Gastroesophageal sphincter (tissue), 4 donors: ENCODE measurements at regions not wholly inside any gene's neighbourhood (a gene's known extent, or its start where the extent isn't known, plus 50 kb on each side); places are given as distances from the start of the nearest gene placed in this dataset.

Source experiments
- ATAC-seq: fragments of 150-250 bp; one replicate; pipeline ENCODE4 v1.9.1; 2016; ENCODE audit warnings: mild to moderate bottlenecking, moderate library complexity
- H3K27ac ChIP-seq, 4 donors: fragments of 200-600 bp; sonication (generic) in 3 of 4; 1 replicate in 3 of 4; 2 replicates in 1 of 4; pipeline ENCODE4 v1.5.1; 2016 to 2019
- H3K27me3 ChIP-seq: fragments of 200-600 bp; sonication (generic); one replicate; pipeline ENCODE4 v1.5.1; 2019
- H3K36me3 ChIP-seq, 2 donors: fragments of 200-600 bp; sonication (generic); one replicate each; pipeline ENCODE4 v1.5.1; 2019; ENCODE audit warnings: control low read depth in 1 of 2
- H3K4me1 ChIP-seq, 3 donors: fragments of 200-600 bp; sonication (generic); 1 replicate in 2 of 3; 2 replicates in 1 of 3; pipeline ENCODE4 v1.5.1; 2016 to 2019; ENCODE audit warnings: control low read depth in 2 of 3
- H3K4me3 ChIP-seq, 2 donors: fragments of 200-600 bp; sonication (generic); one replicate each; pipeline ENCODE4 v1.5.1; 2019; ENCODE audit warnings: mild to moderate bottlenecking in 1 of 2, moderate library complexity in 1 of 2
- H3K9me3 ChIP-seq, 3 donors: fragments of 200-600 bp; sonication (generic); one replicate each; pipeline ENCODE4 v1.5.1; 2017 to 2019; ENCODE audit warnings: control low read depth in 2 of 3
- CTCF ChIP-seq, 4 experiments: fragments of 200-600 bp in 2 of 4; fragments of 450-650 bp in 2 of 4; sonication (generic) in 1 of 4; IDR thresholded peaks; one replicate each; pipeline ENCODE4 v1.5.1; 2017 to 2019; ENCODE audit warnings: antibody characterized with exemption in 4 of 4, mild to moderate bottlenecking in 2 of 4, moderate library complexity in 2 of 4
- EP300 ChIP-seq: sonication (generic); formaldehyde crosslinking; IDR thresholded peaks from one replicate; pipeline ENCODE4 v1.6.1; 2017; ENCODE audit warnings: antibody characterized with exemption, mild to moderate bottlenecking
- POLR2A ChIP-seq, 2 donors: fragments of 450-650 bp; IDR thresholded peaks; one replicate each; pipeline ENCODE4 v1.6.1; 2017; ENCODE audit warnings: antibody characterized with exemption in 2 of 2, mild to moderate bottlenecking in 2 of 2, moderate library complexity in 1 of 2
- POLR2AphosphoS5 ChIP-seq: sonication (generic); formaldehyde crosslinking; IDR thresholded peaks from one replicate; pipeline ENCODE4 v1.6.1; 2017; ENCODE audit warnings: antibody characterized with exemption
- WGBS, 2 donors: methylation state at CpG; one replicate each; pipeline ENCODE4 v1.1.5; 2018; ENCODE audit warnings: low coverage in 1 of 2; 5-methylcytosine and 5-hydroxymethylcytosine counted together

- Histone ChIP-seq H3K9me3 (peaks cover 0 to 49% (median 0%) of the 10 kb centered on the region in 3 donors), H3K4me1 (no peaks in the 10 kb centered on the region), H3K36me3 (no peaks in the 10 kb centered on the region), H3K27me3 (no peaks in the 10 kb centered on the region), H3K4me3 (no peak overlapping the region), H3K27ac (no peak overlapping the region)
- TF ChIP-seq EP300 (no peak), CTCF (IDR thresholded peaks at IDR 0.05) (no peak), POLR2A (IDR thresholded peaks at IDR 0.05) (no peak), POLR2AphosphoS5 (no peak)
- 47 to 56% methylated on average over 3 of the region's 3 CpGs for WGBS, 2 donors
- ATAC-seq = no peak
Measured at GRCh38 chr5:32880796-32881195, 169.7 kb downstream of the NPR3 start.

GRCh38 chr5:32887390-32887789 lies 176.3 kb downstream of the NPR3 start:
- Histone ChIP-seq H3K4me1 (no peaks in the 10 kb centered on the region), H3K27me3 (no peaks in the 10 kb centered on the region), H3K36me3 (no peaks in the 10 kb centered on the region), H3K27ac (no peak overlapping the region), H3K9me3 (peaks cover 0 to 23% (median 0%) of the 10 kb centered on the region in 3 donors), H3K4me3 (no peak overlapping the region)
- ATAC-seq = no peak
- 48 to 50% methylated on average over 2 of the region's 2 CpGs for WGBS, 2 donors
- TF ChIP-seq POLR2A (IDR thresholded peaks at IDR 0.05) (no peak), POLR2AphosphoS5 (no peak), EP300 (no peak), CTCF (IDR thresholded peaks at IDR 0.05) (no peak)

- no peak overlapping the region for H3K27ac ChIP-seq
- TF ChIP-seq CTCF (IDR thresholded peaks at IDR 0.05) (no peak), EP300 (no peak), POLR2AphosphoS5 (no peak), POLR2A (IDR thresholded peaks at IDR 0.05) (no peak)
- no peaks in the 10 kb centered on the region for H3K36me3 ChIP-seq
- no peaks in the 10 kb centered on the region for H3K27me3 ChIP-seq
- no peaks in the 10 kb centered on the region for H3K4me1 ChIP-seq
- H3K4me3 ChIP-seq = no peak overlapping the region
- WGBS, 2 donors = 13 to 36% methylated on average over 1 of the region's 1 CpG
- peaks cover 0 to 8% (median 0%) of the 10 kb centered on the region in 3 donors for H3K9me3 ChIP-seq
- ATAC-seq = no peak
Measured at GRCh38 chr5:32889078-32889477, 178.0 kb downstream of the NPR3 start.

GRCh38 chr5:32903613-32904012 lies 192.5 kb downstream of the NPR3 start:
- H3K27ac ChIP-seq = no peak overlapping the region
- no peak overlapping the region for H3K4me3 ChIP-seq
- no peak for TF ChIP-seq POLR2A (IDR thresholded peaks at IDR 0.05)
- no peak for TF ChIP-seq POLR2AphosphoS5
- no peak for TF ChIP-seq CTCF (IDR thresholded peaks at IDR 0.05)
- TF ChIP-seq EP300 = no peak
- no peaks in the 10 kb centered on the region for H3K4me1 ChIP-seq
- no peaks in the 10 kb centered on the region for H3K27me3 ChIP-seq
- no peak for ATAC-seq
- peaks cover 0 to 10% (median 0%) of the 10 kb centered on the region in 3 donors for H3K9me3 ChIP-seq
- no peaks in the 10 kb centered on the region for H3K36me3 ChIP-seq
- 28 to 42% methylated on average over 2 of the region's 2 CpGs for WGBS, 2 donors

GRCh38 chr5:32908641-32909040 lies 197.5 kb downstream of the NPR3 start:
- H3K9me3 ChIP-seq = peaks cover 0 to 7% (median 0%) of the 10 kb centered on the region in 3 donors
- 21 to 65% methylated on average over 2 of the region's 2 CpGs for WGBS, 2 donors
- ATAC-seq = no peak
- H3K27me3 ChIP-seq = no peaks in the 10 kb centered on the region
- H3K27ac ChIP-seq = no peak overlapping the region
- TF ChIP-seq POLR2AphosphoS5 (no peak), CTCF (IDR thresholded peaks at IDR 0.05) (no peak), EP300 (no peak), POLR2A (IDR thresholded peaks at IDR 0.05) (no peak)
- H3K4me1 ChIP-seq = no peaks in the 10 kb centered on the region
- no peak overlapping the region for H3K4me3 ChIP-seq
- no peaks in the 10 kb centered on the region for H3K36me3 ChIP-seq
